ENCODE measurements at regions not wholly inside any gene's neighbourhood (a gene's known extent, or its start where the extent isn't known, plus 50 kb on each side); places are given as distances from the start of the nearest gene placed in this dataset.

DNA sequence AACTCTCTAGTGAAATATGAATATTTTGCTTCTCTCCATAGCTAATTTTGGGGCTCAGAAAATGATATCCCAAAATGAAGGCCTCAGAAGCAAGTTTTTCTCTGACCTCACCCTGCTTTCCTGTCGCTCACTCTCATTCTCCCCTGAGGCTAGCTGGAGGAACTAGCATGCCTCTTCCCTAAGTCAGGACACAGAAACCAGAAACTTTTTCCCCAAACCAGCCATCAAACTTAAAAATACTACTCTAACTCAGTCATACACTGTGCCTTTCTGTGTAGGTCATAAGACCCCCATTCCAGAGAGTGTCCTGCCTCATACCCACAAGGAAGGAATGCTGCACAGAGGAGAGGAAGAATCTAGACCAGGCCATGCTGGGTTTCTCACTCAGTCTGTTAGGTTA, 329.6 kb downstream of the PCDH20 start:
- Mint-ChIP-seq H3K36me3 (no peaks in the 10 kb centered on the region), H3K27ac (no peak overlapping the region), H3K27me3 (no peaks in the 10 kb centered on the region), H3K4me1 (no peaks in the 10 kb centered on the region), H3K4me3 (no peak overlapping the region), H3K9me3 (peaks cover 11 to 16% of the 10 kb centered on the region in 2 donors)
- ATAC-seq (replicated peaks) = no peak
- DNase-seq = no peak

DNA sequence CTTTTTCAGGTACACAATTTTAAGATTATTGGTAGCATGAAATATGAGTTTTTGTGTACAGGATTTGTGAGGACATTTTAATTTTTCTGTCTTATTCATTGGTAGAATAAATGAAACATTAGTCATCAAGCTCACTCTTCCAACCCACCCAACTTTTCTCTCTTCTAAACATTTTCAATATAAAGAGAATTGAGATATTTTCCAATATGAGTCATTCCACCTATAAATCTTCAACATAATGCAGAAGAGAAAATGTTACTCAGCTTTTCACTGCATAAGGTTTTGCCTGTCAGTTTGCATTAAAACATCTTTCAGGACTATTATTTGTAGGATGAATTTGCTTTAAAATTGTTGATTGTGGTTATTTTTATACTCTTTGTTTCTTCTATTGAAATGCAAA, 330.7 kb downstream of the PCDH20 start:
- DNase-seq (no peak), ATAC-seq (replicated peaks) (no peak)
- no peaks in the 10 kb centered on the region for H3K36me3 Mint-ChIP-seq
- no peaks in the 10 kb centered on the region for H3K27me3 Mint-ChIP-seq
- no peaks in the 10 kb centered on the region for H3K4me1 Mint-ChIP-seq
- H3K27ac Mint-ChIP-seq = no peak overlapping the region
- H3K4me3 Mint-ChIP-seq = no peak overlapping the region
- peaks cover 14 to 15% of the 10 kb centered on the region in 2 donors for H3K9me3 Mint-ChIP-seq

DNA sequence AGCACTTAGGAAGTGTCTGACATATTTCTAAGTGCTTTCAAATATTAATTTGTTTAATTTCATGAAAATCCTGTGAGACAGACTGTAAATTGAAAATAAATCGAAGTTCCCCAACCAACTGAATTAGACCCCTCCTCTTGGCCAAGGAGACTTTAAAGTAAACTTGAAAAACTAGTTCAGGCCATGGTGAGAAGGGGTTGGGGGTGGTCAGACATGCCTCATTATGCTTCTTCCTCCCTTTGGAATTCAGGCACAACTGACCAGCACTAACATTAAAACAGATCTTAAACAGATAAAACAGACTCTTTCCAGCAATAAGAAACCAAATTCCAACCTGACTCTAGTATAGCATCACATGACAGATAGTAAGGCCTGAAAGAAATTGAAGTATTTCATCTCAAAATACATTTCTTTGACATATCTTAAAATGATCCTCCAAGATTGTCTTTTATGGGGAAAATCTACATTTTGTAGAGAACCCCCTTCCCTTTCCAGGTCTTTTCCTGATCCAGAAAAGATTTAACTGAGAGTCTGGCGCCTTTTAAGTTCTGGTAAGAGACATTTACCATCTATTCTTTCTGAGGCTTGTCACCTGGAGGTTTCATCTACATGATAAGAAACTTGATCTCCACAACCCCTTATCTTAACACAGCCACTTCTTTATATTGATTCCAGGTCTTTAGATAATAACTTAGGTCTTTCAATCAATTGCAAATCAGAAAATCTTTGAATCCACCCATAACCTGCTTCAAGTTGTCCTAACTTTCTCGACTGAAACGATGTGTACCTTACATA, 336.5 kb downstream of the PCDH20 start:
- H3K27me3 Mint-ChIP-seq = no peaks in the 10 kb centered on the region
- H3K4me1 Mint-ChIP-seq = no peaks in the 10 kb centered on the region
- H3K36me3 Mint-ChIP-seq = no peaks in the 10 kb centered on the region
- H3K4me3 Mint-ChIP-seq = no peak overlapping the region
- H3K9me3 Mint-ChIP-seq = peaks cover 8 to 10% of the 10 kb centered on the region in 2 donors
- ATAC-seq (replicated peaks) = no peak
- no peak overlapping the region for H3K27ac Mint-ChIP-seq
- DNase-seq = no peak

DNA sequence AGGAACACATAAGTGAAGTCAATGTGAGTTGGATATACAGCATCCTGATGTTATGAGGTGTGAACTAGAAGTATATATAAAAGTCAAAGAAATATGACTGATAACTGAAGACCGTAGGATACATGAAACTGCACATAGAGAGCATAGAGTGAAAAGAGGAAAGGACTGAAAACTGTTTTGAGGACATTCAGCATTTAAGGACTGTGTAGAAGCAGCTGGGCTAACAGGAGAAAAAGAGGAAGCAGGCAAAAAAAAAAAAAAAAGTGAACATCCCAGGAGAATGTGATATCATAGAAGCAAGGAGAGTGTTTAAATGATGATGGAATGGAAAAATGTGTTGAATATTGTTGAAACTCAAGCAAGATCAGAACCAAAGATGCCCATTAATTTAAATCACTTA, 363.5 kb downstream of the PCDH20 start:
- no peaks in the 10 kb centered on the region for H3K9me3 Mint-ChIP-seq
- no peak for ATAC-seq (replicated peaks)
- H3K27me3 Mint-ChIP-seq = no peaks in the 10 kb centered on the region
- H3K36me3 Mint-ChIP-seq = no peaks in the 10 kb centered on the region
- no peak overlapping the region for H3K27ac Mint-ChIP-seq
- no peak overlapping the region for H3K4me3 Mint-ChIP-seq
- no peaks in the 10 kb centered on the region for H3K4me1 Mint-ChIP-seq
- no peak for DNase-seq

GRCh38 chr13:61045251-61045650, 370.4 kb downstream of the PCDH20 start:
- H3K27ac Mint-ChIP-seq = no peak overlapping the region
- H3K27me3 Mint-ChIP-seq = no peaks in the 10 kb centered on the region
- H3K4me1 Mint-ChIP-seq = no peaks in the 10 kb centered on the region
- H3K4me3 Mint-ChIP-seq = no peak overlapping the region
- no peaks in the 10 kb centered on the region for H3K36me3 Mint-ChIP-seq
- ATAC-seq (replicated peaks) (no peak), DNase-seq (no peak)
- H3K9me3 Mint-ChIP-seq = no peaks in the 10 kb centered on the region

DNA sequence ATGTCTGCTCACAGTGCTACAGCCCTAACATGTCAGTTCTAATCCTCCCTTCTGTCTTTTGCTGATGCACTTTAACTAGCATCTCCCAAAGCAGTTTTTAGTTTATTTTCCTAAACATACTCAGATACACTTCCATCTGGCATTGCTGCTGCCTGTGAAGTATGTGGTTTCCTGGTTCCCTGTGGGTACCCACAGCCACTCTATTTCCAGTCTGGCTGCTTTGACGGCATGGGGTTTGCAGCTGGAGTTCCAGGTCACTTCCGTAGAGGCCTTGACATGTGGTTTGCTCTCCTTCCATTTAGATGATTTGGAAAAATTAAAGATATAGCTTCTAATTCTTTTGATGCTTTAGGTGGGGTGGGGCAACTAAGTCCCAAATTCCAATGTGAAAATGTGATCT, 375.5 kb downstream of the PCDH20 start:
- DNase-seq (no peak), ATAC-seq (replicated peaks) (no peak)
- H3K36me3 Mint-ChIP-seq = no peaks in the 10 kb centered on the region
- H3K27ac Mint-ChIP-seq = no peak overlapping the region
- no peaks in the 10 kb centered on the region for H3K4me1 Mint-ChIP-seq
- peaks cover 2 to 5% of the 10 kb centered on the region in 2 donors for H3K9me3 Mint-ChIP-seq
- no peak overlapping the region for H3K4me3 Mint-ChIP-seq
- no peaks in the 10 kb centered on the region for H3K27me3 Mint-ChIP-seq

DNA sequence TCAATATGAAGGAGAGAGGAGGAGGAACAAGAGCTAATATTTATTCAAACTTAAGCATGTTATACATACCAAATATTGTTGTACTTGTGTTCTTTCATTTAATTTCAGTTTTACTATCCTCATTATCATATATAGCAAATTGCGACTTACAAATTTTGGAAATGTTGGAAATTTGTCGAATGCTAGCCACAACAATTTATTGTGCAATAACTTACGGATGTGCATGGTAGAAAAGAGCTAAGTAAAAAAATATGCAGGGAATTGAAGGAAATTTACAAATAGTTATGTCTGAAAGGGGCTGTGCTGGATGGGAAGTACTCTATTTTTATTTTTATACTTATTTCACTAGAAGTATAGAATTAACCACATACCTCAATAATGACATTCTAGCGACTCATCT, 376.3 kb downstream of the PCDH20 start:
- ATAC-seq (replicated peaks) (no peak), DNase-seq (no peak)
- Mint-ChIP-seq H3K27me3 (no peaks in the 10 kb centered on the region), H3K36me3 (no peaks in the 10 kb centered on the region), H3K4me1 (no peaks in the 10 kb centered on the region), H3K9me3 (peaks cover 2 to 5% of the 10 kb centered on the region in 2 donors), H3K4me3 (no peak overlapping the region), H3K27ac (no peak overlapping the region)

DNA sequence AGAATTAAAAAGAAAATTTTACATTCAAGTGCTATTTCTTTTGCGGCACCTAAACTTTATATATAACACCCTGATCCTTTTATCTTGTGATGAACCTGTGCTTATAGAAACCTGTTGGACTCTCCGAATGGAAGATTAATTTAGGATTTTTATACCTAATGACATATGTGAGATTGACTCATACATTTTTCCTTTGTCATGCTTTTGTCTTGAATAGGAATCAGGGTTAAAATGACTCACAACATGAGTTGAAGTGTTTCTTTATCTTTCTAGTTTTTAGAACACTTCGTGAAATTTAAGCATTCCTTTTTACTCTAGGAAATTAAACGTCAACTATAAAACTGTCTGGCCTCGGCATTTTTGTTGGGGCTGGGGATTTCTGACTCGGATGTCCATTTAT, 378.9 kb downstream of the PCDH20 start:
- DNase-seq = no peak
- H3K36me3 Mint-ChIP-seq = no peaks in the 10 kb centered on the region
- ATAC-seq (replicated peaks) = no peak
- no peak overlapping the region for H3K4me3 Mint-ChIP-seq
- no peaks in the 10 kb centered on the region for H3K4me1 Mint-ChIP-seq
- H3K27ac Mint-ChIP-seq = no peak overlapping the region
- H3K9me3 Mint-ChIP-seq = peaks cover 2 to 5% of the 10 kb centered on the region in 2 donors
- no peaks in the 10 kb centered on the region for H3K27me3 Mint-ChIP-seq

GRCh38 chr13:61030445-61030844, 385.2 kb downstream of the PCDH20 start:
- Mint-ChIP-seq H3K4me1 (no peaks in the 10 kb centered on the region), H3K27me3 (no peaks in the 10 kb centered on the region), H3K36me3 (no peaks in the 10 kb centered on the region), H3K4me3 (no peak overlapping the region), H3K27ac (no peak overlapping the region), H3K9me3 (peaks cover 0 to 2% of the 10 kb centered on the region in 2 donors)
- ATAC-seq (replicated peaks) = no peak
- DNase-seq = no peak

GRCh38 chr13:61029064-61029463, 386.6 kb downstream of the PCDH20 start:
- Mint-ChIP-seq H3K36me3 (no peaks in the 10 kb centered on the region), H3K9me3 (peaks cover 0 to 2% of the 10 kb centered on the region in 2 donors), H3K4me1 (no peaks in the 10 kb centered on the region), H3K27me3 (no peaks in the 10 kb centered on the region), H3K27ac (no peak overlapping the region), H3K4me3 (no peak overlapping the region)
- peak in 1 of 2 donors; percentile 25 for ATAC-seq (replicated peaks)
- no peak for DNase-seq

DNA sequence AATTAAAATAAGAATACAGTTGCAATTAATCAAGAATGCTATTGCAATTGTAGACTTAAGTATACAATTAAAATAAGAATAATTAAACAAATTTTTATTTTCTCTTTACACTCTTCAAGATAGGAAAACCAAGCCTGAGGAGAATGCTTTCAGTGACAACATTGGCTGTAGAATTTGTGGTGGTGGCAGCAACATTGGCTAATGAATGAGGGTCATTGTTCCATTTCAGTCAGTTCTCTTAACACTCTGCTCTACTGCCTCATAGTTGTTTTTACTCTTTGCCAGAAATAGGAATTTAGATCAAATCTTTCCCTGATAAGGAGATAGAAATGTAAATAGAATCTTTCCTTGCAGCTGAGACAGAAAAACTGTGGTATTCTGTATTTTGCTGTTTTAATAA, 391.6 kb downstream of the PCDH20 start:
- Mint-ChIP-seq H3K36me3 (no peaks in the 10 kb centered on the region), H3K27ac (no peak overlapping the region), H3K4me1 (no peaks in the 10 kb centered on the region), H3K9me3 (no peaks in the 10 kb centered on the region), H3K27me3 (no peaks in the 10 kb centered on the region), H3K4me3 (no peak overlapping the region)
- ATAC-seq (replicated peaks) (no peak), DNase-seq (no peak)

DNA sequence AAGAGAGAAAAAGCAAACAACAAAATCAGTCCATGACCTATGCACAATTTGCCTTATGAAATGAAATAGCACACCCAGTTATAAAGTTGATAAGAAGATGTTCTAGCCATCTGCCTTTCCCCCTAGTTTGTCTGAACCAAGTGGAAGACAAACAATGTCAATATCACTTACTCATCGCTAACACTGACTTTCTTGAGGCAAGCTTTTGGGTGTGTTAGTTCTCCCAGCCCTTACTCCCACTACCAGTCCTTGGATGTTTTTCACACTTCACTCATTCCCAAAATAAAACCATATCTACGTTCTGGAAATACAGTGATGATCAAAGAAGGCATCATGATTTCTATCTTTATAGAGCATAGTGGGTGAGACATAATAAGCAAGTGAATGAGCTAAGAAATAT, 393.8 kb downstream of the PCDH20 start:
- ATAC-seq (replicated peaks) = no peak
- H3K4me1 Mint-ChIP-seq = no peaks in the 10 kb centered on the region
- no peaks in the 10 kb centered on the region for H3K36me3 Mint-ChIP-seq
- no peak overlapping the region for H3K27ac Mint-ChIP-seq
- no peak for DNase-seq
- H3K27me3 Mint-ChIP-seq = no peaks in the 10 kb centered on the region
- no peak overlapping the region for H3K4me3 Mint-ChIP-seq
- peaks cover 0 to 1% of the 10 kb centered on the region in 2 donors for H3K9me3 Mint-ChIP-seq

- Mint-ChIP-seq H3K4me3 (no peak overlapping the region), H3K9me3 (peaks cover 2 to 8% of the 10 kb centered on the region in 2 donors), H3K36me3 (no peaks in the 10 kb centered on the region), H3K27ac (no peak overlapping the region), H3K4me1 (no peaks in the 10 kb centered on the region), H3K27me3 (no peaks in the 10 kb centered on the region)
- ATAC-seq (replicated peaks) (no peak), DNase-seq (no peak)
Measured at GRCh38 chr13:61013796-61014195, 401.9 kb downstream of the PCDH20 start.

- no peak overlapping the region for H3K27ac Mint-ChIP-seq
- no peak for ATAC-seq (replicated peaks)
- no peak for DNase-seq
- H3K9me3 Mint-ChIP-seq = peaks cover 16 to 20% of the 10 kb centered on the region in 2 donors
- no peaks in the 10 kb centered on the region for H3K27me3 Mint-ChIP-seq
- no peaks in the 10 kb centered on the region for H3K4me1 Mint-ChIP-seq
- H3K4me3 Mint-ChIP-seq = no peak overlapping the region
- peaks cover 0 to 3% of the 10 kb centered on the region in 2 donors for H3K36me3 Mint-ChIP-seq
Measured at GRCh38 chr13:61010358-61010757, 405.3 kb downstream of the PCDH20 start.

DNA sequence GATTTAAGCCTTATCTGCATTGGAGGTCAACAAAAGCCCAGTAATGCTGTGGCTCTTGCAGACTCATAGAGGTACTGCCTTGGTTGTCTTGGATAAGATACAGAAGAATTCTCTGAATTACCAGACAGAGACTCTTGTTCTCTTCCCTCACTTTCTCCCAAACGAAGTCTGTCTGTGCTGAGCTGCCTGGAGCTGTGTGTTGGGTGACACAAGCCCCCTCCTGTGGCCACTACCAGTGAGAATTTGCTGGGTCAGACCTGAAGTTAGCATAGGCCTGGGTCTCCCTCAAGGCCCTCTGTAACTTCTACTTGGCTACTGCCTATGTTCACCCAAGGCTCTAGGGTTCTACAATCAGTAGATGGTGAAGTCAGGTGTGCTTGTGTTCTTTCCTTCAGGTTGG, 413.0 kb downstream of the PCDH20 start:
- H3K9me3 Mint-ChIP-seq = peaks cover 9 to 13% of the 10 kb centered on the region in 2 donors
- no peak for ATAC-seq (replicated peaks)
- no peak for DNase-seq
- H3K4me3 Mint-ChIP-seq = no peak overlapping the region
- H3K27ac Mint-ChIP-seq = no peak overlapping the region
- H3K36me3 Mint-ChIP-seq = peaks cover 0 to 3% of the 10 kb centered on the region in 2 donors
- no peaks in the 10 kb centered on the region for H3K27me3 Mint-ChIP-seq
- H3K4me1 Mint-ChIP-seq = no peaks in the 10 kb centered on the region
